Mesenchymal stem cell (in vitro differentiated cells and primary cell): ENCODE measurements at regions not wholly inside any gene's neighbourhood (a gene's known extent, or its start where the extent isn't known, plus 50 kb on each side); places are given as distances from the start of the nearest gene placed in this dataset.
A peak's percentile ranks its signal among the peaks of the same experiment; 100 is the strongest.

Experiments used
- DNase-seq: peaks from one replicate; pipeline ENCODE4 v3.0.0-alpha.2; 2013
- H2AFZ ChIP-seq: one replicate; pipeline ENCODE4 v1.6.1; 2013; ENCODE audit warnings: low read depth, mild to moderate bottlenecking, control low read depth, inconsistent platforms, low read length, moderate library complexity
- H2AK5ac ChIP-seq: 2 replicates; pipeline ENCODE4 v1.6.1; 2013; ENCODE audit warnings: low read length, moderate library complexity, mild to moderate bottlenecking, inconsistent platforms; ENCODE audit not compliant: severe bottlenecking
- H2BK120ac ChIP-seq: one replicate; pipeline ENCODE4 v1.6.1; 2013; ENCODE audit warnings: low read depth, mild to moderate bottlenecking, inconsistent platforms, low read length, moderate library complexity
- H2BK12ac ChIP-seq, 2 experiments: one replicate each; pipeline ENCODE4 v1.6.1; 2013; ENCODE audit warnings: inconsistent platforms in 2 of 2, low read length in 2 of 2, mild to moderate bottlenecking in 2 of 2, moderate library complexity in 2 of 2, control low read depth in 1 of 2
- H2BK15ac ChIP-seq: one replicate; pipeline ENCODE4 v1.6.1; 2013; ENCODE audit warnings: mild to moderate bottlenecking, low read depth, inconsistent platforms; ENCODE audit not compliant: poor library complexity, severe bottlenecking
- H2BK5ac ChIP-seq: 2 replicates; pipeline ENCODE4 v1.6.1; 2013; ENCODE audit warnings: low read depth, mild to moderate bottlenecking, low read length, control low read depth, inconsistent platforms; ENCODE audit not compliant: poor library complexity, severe bottlenecking
- H3K14ac ChIP-seq, 2 experiments: one replicate each; pipeline ENCODE4 v1.6.1; 2013; ENCODE audit warnings: inconsistent platforms in 2 of 2, low read length in 2 of 2, control low read depth in 1 of 2, mild to moderate bottlenecking in 1 of 2, moderate library complexity in 1 of 2
- H3K18ac ChIP-seq, 2 experiments: one replicate each; pipeline ENCODE4 v1.6.1; 2013; ENCODE audit warnings: inconsistent platforms in 2 of 2, low read length in 2 of 2, control low read depth in 1 of 2, low read depth in 1 of 2, mild to moderate bottlenecking in 1 of 2
- H3K23ac ChIP-seq, 2 experiments: one replicate each; pipeline ENCODE4 v1.6.1; 2013; ENCODE audit warnings: inconsistent platforms in 2 of 2, low read length in 2 of 2, mild to moderate bottlenecking in 2 of 2, moderate library complexity in 2 of 2, control low read depth in 1 of 2
- H3K27ac ChIP-seq: 2 replicates; pipeline ENCODE4 v1.5.1; 2013; ENCODE audit warnings: mild to moderate bottlenecking, moderate library complexity, low read length, control low read depth, inconsistent platforms; ENCODE audit not compliant: poor library complexity, severe bottlenecking
- H3K27me3 ChIP-seq, 2 experiments: 2 replicates each; pipeline versions ENCODE4 v1.6.1 to v1.7.0; 2013; ENCODE audit warnings: low read length in 2 of 2, mild to moderate bottlenecking in 2 of 2, moderate library complexity in 2 of 2, control low read depth in 1 of 2, inconsistent platforms in 1 of 2; ENCODE audit not compliant: control insufficient read depth in 1 of 2, insufficient read depth in 1 of 2
- H3K36me3 ChIP-seq, 2 experiments: 2 replicates each; pipeline versions ENCODE4 v1.6.1 to v1.7.0; 2013; ENCODE audit warnings: low read length in 2 of 2, control low read depth in 1 of 2, inconsistent platforms in 1 of 2, low read depth in 1 of 2, mild to moderate bottlenecking in 1 of 2; ENCODE audit not compliant: insufficient read depth in 2 of 2, control insufficient read depth in 1 of 2
- H3K4ac ChIP-seq, 2 experiments: one replicate each; pipeline ENCODE4 v1.6.1; 2013; ENCODE audit warnings: inconsistent platforms in 2 of 2, low read length in 2 of 2, mild to moderate bottlenecking in 2 of 2, moderate library complexity in 2 of 2, control low read depth in 1 of 2, low read depth in 1 of 2
- H3K4me1 ChIP-seq: 2 replicates; pipeline ENCODE4 v1.6.1; 2013; ENCODE audit warnings: low read depth, low read length, control low read depth; ENCODE audit not compliant: control insufficient read depth, insufficient read depth
- H3K4me2 ChIP-seq: 2 replicates; pipeline ENCODE4 v1.6.1; 2013; ENCODE audit warnings: low read length, mild to moderate bottlenecking, inconsistent platforms; ENCODE audit not compliant: poor library complexity, severe bottlenecking
- H3K4me3 ChIP-seq, 2 experiments: 2 replicates each; pipeline versions ENCODE4 v1.5.1 to v1.7.0; 2013; ENCODE audit warnings: low read length in 2 of 2, mild to moderate bottlenecking in 2 of 2, control low read depth in 1 of 2, low read depth in 1 of 2; ENCODE audit not compliant: insufficient read depth in 1 of 2
- H3K79me1 ChIP-seq: replicated peaks from 2 replicates; pipeline ENCODE4 v1.6.1; 2013; ENCODE audit warnings: mild to moderate bottlenecking, control low read depth, low read length, inconsistent platforms; ENCODE audit not compliant: poor library complexity, severe bottlenecking
- H3K9ac ChIP-seq: 2 replicates; pipeline ENCODE4 v1.7.0; 2013; ENCODE audit warnings: mild to moderate bottlenecking, low read length, moderate library complexity
- H3K9me3 ChIP-seq: 2 replicates; pipeline ENCODE4 v1.7.0; 2013; ENCODE audit warnings: mild to moderate bottlenecking, low read length; ENCODE audit not compliant: control insufficient read depth
- H4K8ac ChIP-seq: one replicate; pipeline ENCODE4 v1.6.1; 2013; ENCODE audit warnings: inconsistent platforms, mild to moderate bottlenecking, low read length, moderate library complexity
- H4K91ac ChIP-seq: one replicate; pipeline ENCODE4 v1.6.1; 2013; ENCODE audit warnings: mild to moderate bottlenecking, low read length, inconsistent platforms
- WGBS: methylation state at CpG from one replicate; pipeline ENCODE4 v1.1.7; 2013; ENCODE audit warnings: mixed read lengths; 5-methylcytosine and 5-hydroxymethylcytosine counted together

- WGBS = 90% methylated on average over 12 of the region's 12 CpGs
- Histone ChIP-seq H4K91ac (no peak overlapping the region), H3K27ac (no peak overlapping the region), H3K18ac (no peak overlapping the region), H3K4ac (no peak overlapping the region), H3K9me3 (no peaks in the 10 kb centered on the region), H3K14ac (no peak overlapping the region), H3K27me3 (peaks cover 14 to 40% of the 10 kb centered on the region in 2 experiments), H3K79me1 (no peaks in the 10 kb centered on the region), H3K4me2 (no peak overlapping the region), H2AFZ (no peak overlapping the region), H4K8ac (no peak overlapping the region), H3K4me1 (no peaks in the 10 kb centered on the region), H3K36me3 (no peaks in the 10 kb centered on the region), H2AK5ac (no peak overlapping the region), H3K23ac (no peak overlapping the region), H3K9ac (no peak overlapping the region), H2BK12ac (no peak overlapping the region), H2BK120ac (no peak overlapping the region), H3K4me3 (no peak overlapping the region), H2BK5ac (no peak overlapping the region), H2BK15ac (no peak overlapping the region)
- no peak for DNase-seq
These were observed 135.2 kb downstream of the HRH4 start for GRCh38 chr18:24595561-24596031.

GRCh38 chr18:24600076-24600654, 139.7 kb downstream of the HRH4 start:
- no peak overlapping the region for H3K4me3 ChIP-seq
- 28% methylated on average over 2 of the region's 6 CpGs for WGBS

GRCh38 chr18:24601585-24601984, 141.1 kb downstream of the HRH4 start:
- Histone ChIP-seq H3K9me3 (no peaks in the 10 kb centered on the region), H3K79me1 (no peaks in the 10 kb centered on the region), H3K9ac (no peak overlapping the region), H3K36me3 (no peaks in the 10 kb centered on the region), H3K18ac (no peak overlapping the region), H3K14ac (no peak overlapping the region), H3K4me1 (no peaks in the 10 kb centered on the region), H2BK15ac (no peak overlapping the region), H3K4me2 (no peak overlapping the region), H3K27ac (no peak overlapping the region), H3K27me3 (peaks cover 10 to 42% of the 10 kb centered on the region in 2 experiments), H4K8ac (no peak overlapping the region), H2AK5ac (no peak overlapping the region), H2BK5ac (no peak overlapping the region), H2AFZ (no peak overlapping the region), H2BK12ac (no peak overlapping the region), H3K23ac (no peak overlapping the region), H4K91ac (no peak overlapping the region), H2BK120ac (no peak overlapping the region), H3K4ac (no peak overlapping the region), H3K4me3 (no peak overlapping the region)
- DNase-seq = no peak
- 57% methylated on average over 1 of the region's 1 CpG for WGBS

More at GRCh38 chr18:24600076-24600654, 139.7 kb downstream of the HRH4 start:
- Histone ChIP-seq H2AK5ac (no peak overlapping the region), H2BK120ac (no peak overlapping the region), H3K79me1 (no peaks in the 10 kb centered on the region), H3K18ac (no peak overlapping the region), H3K27me3 (peaks cover 14 to 43% of the 10 kb centered on the region in 2 experiments), H3K9ac (no peak overlapping the region), H4K91ac (no peak overlapping the region), H4K8ac (no peak overlapping the region), H2BK15ac (no peak overlapping the region), H3K27ac (no peak overlapping the region), H2BK12ac (no peak overlapping the region), H3K23ac (no peak overlapping the region), H3K4ac (no peak overlapping the region), H3K36me3 (no peaks in the 10 kb centered on the region), H2AFZ (no peak overlapping the region), H3K4me1 (no peaks in the 10 kb centered on the region), H3K9me3 (no peaks in the 10 kb centered on the region), H3K14ac (no peak overlapping the region), H3K4me2 (no peak overlapping the region), H2BK5ac (no peak overlapping the region)
- DNase-seq = peak; percentile 69

DNA sequence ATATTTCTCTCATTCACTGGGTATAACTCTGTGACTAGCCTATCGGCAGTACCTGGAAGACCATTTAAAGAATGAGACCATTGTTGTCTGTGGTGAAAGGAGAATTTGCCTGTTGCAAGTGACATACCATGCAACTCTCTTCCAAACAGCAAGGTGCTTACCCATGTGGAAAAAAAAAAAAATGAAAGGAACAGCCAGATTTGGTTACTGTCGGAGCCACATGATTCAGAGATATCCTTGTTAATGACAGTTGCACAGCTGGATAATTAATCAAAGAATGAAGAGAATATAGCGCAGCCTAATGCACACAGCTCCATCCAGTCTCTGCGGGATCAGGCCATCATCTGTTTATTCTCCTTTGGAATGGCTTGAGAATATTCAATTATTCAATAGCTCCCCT, 141.8 kb downstream of the HRH4 start:
- no peak for DNase-seq
- Histone ChIP-seq H3K18ac (no peak overlapping the region), H3K79me1 (no peaks in the 10 kb centered on the region), H3K4me3 (no peak overlapping the region), H4K8ac (no peak overlapping the region), H4K91ac (no peak overlapping the region), H2BK12ac (no peak overlapping the region), H3K23ac (no peak overlapping the region), H2AK5ac (no peak overlapping the region), H2BK15ac (no peak overlapping the region), H3K27me3 (peaks cover 6 to 38% of the 10 kb centered on the region in 2 experiments), H2BK120ac (no peak overlapping the region), H3K14ac (no peak overlapping the region), H2BK5ac (no peak overlapping the region), H3K4me2 (no peak overlapping the region), H3K9ac (no peak overlapping the region), H3K4ac (no peak overlapping the region), H3K27ac (no peak overlapping the region), H3K9me3 (no peaks in the 10 kb centered on the region), H3K4me1 (no peaks in the 10 kb centered on the region), H2AFZ (no peak overlapping the region), H3K36me3 (no peaks in the 10 kb centered on the region)
- WGBS = 96% methylated on average over 4 of the region's 4 CpGs
